PFSK-1 (cell line): ENCODE measurements at regions not wholly inside any gene's neighbourhood (a gene's known extent, or its start where the extent isn't known, plus 50 kb on each side); places are given as distances from the start of the nearest gene placed in this dataset.

Source experiments
- FOXP2 ChIP-seq: optimal IDR thresholded peaks from 2 replicates; pipeline ENCODE3; 2011; ENCODE audit warnings: borderline replicate concordance, control low read depth, inconsistent platforms; ENCODE audit not compliant: insufficient read depth; ENCODE audit errors: extremely low read length, extremely low read depth
- POLR2AphosphoS5 ChIP-seq: IDR thresholded peaks from 2 replicates; pipeline ENCODE4 v1.6.1; 2012; ENCODE audit warnings: low read depth, mild to moderate bottlenecking, control low read depth, low read length, moderate library complexity
- REST ChIP-seq, 2 experiments: IDR thresholded peaks; 2 replicates each; pipeline versions ENCODE4 v1.6.1 to v1.8.0; 2011 to 2012; ENCODE audit warnings: low read depth in 2 of 2, low read length in 2 of 2, control low read depth in 1 of 2, inconsistent platforms in 1 of 2, mild to moderate bottlenecking in 1 of 2, moderate library complexity in 1 of 2; ENCODE audit not compliant: insufficient read depth in 1 of 2
- SIN3A ChIP-seq: IDR thresholded peaks from 2 replicates; pipeline ENCODE4 v1.6.1; 2012; ENCODE audit warnings: mild to moderate bottlenecking, low read length, moderate library complexity, borderline replicate concordance; ENCODE audit not compliant: insufficient read depth
- TAF1 ChIP-seq: IDR thresholded peaks from 2 replicates; pipeline ENCODE4 v1.6.1; 2012; ENCODE audit warnings: low read length, control low read depth, borderline replicate concordance; ENCODE audit not compliant: insufficient read depth

GRCh38 chr5:13624283-13625074 lies 320.0 kb downstream of the DNAH5 start:
- TF ChIP-seq POLR2AphosphoS5 (no peak), REST (IDR thresholded peaks at IDR 0.05; ENCODE audit: insufficient read depth in 1 of 2, low read depth in 2 of 2, low read length in 2 of 2) (no peak), TAF1 (no peak)

GRCh38 chr5:13613621-13614020 lies 330.9 kb downstream of the DNAH5 start:
- TF ChIP-seq FOXP2, result no peak
- no peak for TF ChIP-seq POLR2AphosphoS5
- no peak for TF ChIP-seq REST (IDR thresholded peaks at IDR 0.05; ENCODE audit: insufficient read depth in 1 of 2, low read depth in 2 of 2, low read length in 2 of 2)
- no peak for TF ChIP-seq SIN3A
- no peak for TF ChIP-seq TAF1

- TF ChIP-seq SIN3A (no peak), REST (IDR thresholded peaks at IDR 0.05; ENCODE audit: insufficient read depth in 1 of 2, low read depth in 2 of 2, low read length in 2 of 2) (no peak), FOXP2 (no peak), POLR2AphosphoS5 (no peak), TAF1 (no peak)
Observed at GRCh38 chr5:13611604-13612003, 332.9 kb downstream of the DNAH5 start.

- TF ChIP-seq REST (IDR thresholded peaks at IDR 0.05; ENCODE audit: insufficient read depth in 1 of 2, low read depth in 2 of 2, low read length in 2 of 2) (no peak), FOXP2 (no peak)
Observed at GRCh38 chr5:13609504-13609903, 335.0 kb downstream of the DNAH5 start.

- TF ChIP-seq SIN3A (no peak), FOXP2 (no peak), POLR2AphosphoS5 (no peak), REST (IDR thresholded peaks at IDR 0.05; ENCODE audit: insufficient read depth in 1 of 2, low read depth in 2 of 2, low read length in 2 of 2) (no peak), TAF1 (no peak)
Observed at GRCh38 chr5:13606051-13606450, 338.4 kb downstream of the DNAH5 start.
